Transverse colon (tissue), 3 donors: ENCODE measurements at regions not wholly inside any gene's neighbourhood (a gene's known extent, or its start where the extent isn't known, plus 50 kb on each side); places are given as distances from the start of the nearest gene placed in this dataset.

ENCODE experiments used
- POLR2A ChIP-seq: fragments of 450-650 bp; IDR thresholded peaks from one replicate; pipeline ENCODE4 v1.6.1; 2016; ENCODE audit warnings: antibody characterized with exemption, mild to moderate bottlenecking, moderate library complexity
- POLR2AphosphoS5 ChIP-seq, 3 donors: sonication (generic); formaldehyde crosslinking; IDR thresholded peaks; one replicate each; pipeline ENCODE4 v1.6.1; 2016; ENCODE audit warnings: antibody characterized with exemption in 3 of 3

GRCh38 chr13:103195762-103196161 lies 129.5 kb upstream of the SLC10A2 start:
- TF ChIP-seq POLR2A (no peak), POLR2AphosphoS5 (IDR thresholded peaks at IDR 0.05) (no peak)
